ENCODE measurements at regions not wholly inside any gene's neighbourhood (a gene's known extent, or its start where the extent isn't known, plus 50 kb on each side); places are given as distances from the start of the nearest gene placed in this dataset.

- TF ChIP-seq POLR2AphosphoS5 (IDR thresholded peaks at IDR 0.05; ENCODE audit: insufficient read depth in 1 of 2, low read depth in 1 of 2) (no peak), CTCF (IDR thresholded peaks at IDR 0.05) (no peak), POLR2A (IDR thresholded peaks at IDR 0.05) (no peak)
Observed at GRCh38 chr4:57430726-57431125, 320.5 kb upstream of the IGFBP7 start.
